ENCODE measurements at regions not wholly inside any gene's neighbourhood (a gene's known extent, or its start where the extent isn't known, plus 50 kb on each side); places are given as distances from the start of the nearest gene placed in this dataset.

DNA sequence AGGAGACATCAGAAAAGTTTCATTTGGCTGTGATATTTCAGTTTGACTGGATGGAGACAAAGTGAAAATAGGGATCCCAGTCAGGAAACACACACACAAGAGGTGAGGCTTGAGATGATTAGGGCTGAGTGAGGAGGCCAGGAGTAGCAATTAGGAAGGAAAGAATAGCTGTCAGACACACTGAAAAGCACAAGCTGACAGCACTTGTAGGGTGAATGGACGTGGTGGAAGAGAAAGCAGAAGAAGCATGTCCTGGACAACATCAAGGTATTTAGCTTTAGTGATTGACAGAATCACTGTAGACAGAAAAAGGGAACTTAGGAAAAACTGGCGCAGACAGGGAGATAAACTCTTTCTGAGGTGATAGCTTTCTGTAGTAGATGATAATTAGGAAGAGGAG is 347.7 kb downstream of the TGFB2 start:
- TF ChIP-seq POLR2A (IDR thresholded peaks at IDR 0.05) = no peak
- TF ChIP-seq CTCF (IDR thresholded peaks at IDR 0.05) = no peak
- no peak for TF ChIP-seq POLR2AphosphoS5 (IDR thresholded peaks at IDR 0.05)
